ENCODE measurements at regions not wholly inside any gene's neighbourhood (a gene's known extent, or its start where the extent isn't known, plus 50 kb on each side); places are given as distances from the start of the nearest gene placed in this dataset.

DNA sequence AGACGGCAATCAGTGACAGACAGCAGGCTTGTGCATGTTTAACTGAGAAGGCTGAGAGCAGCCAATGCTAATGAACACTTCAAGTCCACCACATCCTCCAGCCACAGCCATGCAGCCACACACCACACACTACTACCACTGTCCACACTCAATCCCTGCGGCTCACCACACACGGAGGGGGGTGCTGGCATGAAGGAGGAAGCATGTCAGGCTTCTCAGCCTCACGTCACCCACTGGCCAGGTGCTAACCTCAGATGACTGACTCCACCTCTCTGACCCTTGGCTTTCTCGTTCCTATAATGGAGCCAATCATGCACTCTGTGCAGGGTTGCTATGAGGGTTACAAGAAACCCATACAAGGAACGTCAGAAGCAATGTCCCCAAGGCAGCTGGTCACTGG lies 165.4 kb upstream of the RNF32 start:
- DNase-seq, result no peak

DNA sequence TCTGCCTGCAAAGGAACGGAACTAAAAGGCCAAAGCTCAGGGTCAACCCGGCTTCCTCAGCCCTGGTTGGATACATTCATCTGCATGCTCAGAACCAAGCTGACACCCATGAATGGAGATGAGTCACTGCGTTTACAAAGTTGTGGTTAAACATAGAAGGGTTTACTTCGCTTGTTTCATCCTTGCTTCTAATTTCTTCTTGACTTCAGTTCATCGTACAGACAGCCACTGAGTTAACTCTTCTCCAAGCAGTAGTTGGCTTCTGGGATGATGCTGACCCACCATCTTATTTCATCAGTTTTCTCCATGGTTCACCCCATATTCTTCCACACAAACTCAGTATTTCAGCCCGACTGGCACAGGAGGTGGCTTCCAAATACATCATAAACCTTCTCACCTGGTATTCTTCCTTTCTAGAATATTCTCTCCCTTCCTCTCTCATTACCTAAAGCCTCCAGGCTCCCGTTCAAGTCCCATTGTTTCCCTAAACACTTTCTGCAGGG lies 166.3 kb upstream of the RNF32 start:
- no peak for DNase-seq

GRCh38 chr7:156473476-156474240 lies 166.9 kb upstream of the RNF32 start:
- DNase-seq, result peak; percentile 28

- DNase-seq, result no peak
Measured at GRCh38 chr7:156472267-156472666, 168.3 kb upstream of the RNF32 start.

GRCh38 chr7:156470399-156471320 lies 169.9 kb upstream of the RNF32 start:
- DNase-seq, result no peak

GRCh38 chr7:156466955-156467625 lies 173.5 kb upstream of the RNF32 start:
- no peak for DNase-seq

GRCh38 chr7:156466272-156466671 lies 174.3 kb upstream of the RNF32 start:
- no peak for DNase-seq

- DNase-seq, result no peak
Measured at GRCh38 chr7:156465186-156465585, 175.4 kb upstream of the RNF32 start.

- DNase-seq, result no peak
Measured at GRCh38 chr7:156464339-156464738, 176.2 kb upstream of the RNF32 start.

DNA sequence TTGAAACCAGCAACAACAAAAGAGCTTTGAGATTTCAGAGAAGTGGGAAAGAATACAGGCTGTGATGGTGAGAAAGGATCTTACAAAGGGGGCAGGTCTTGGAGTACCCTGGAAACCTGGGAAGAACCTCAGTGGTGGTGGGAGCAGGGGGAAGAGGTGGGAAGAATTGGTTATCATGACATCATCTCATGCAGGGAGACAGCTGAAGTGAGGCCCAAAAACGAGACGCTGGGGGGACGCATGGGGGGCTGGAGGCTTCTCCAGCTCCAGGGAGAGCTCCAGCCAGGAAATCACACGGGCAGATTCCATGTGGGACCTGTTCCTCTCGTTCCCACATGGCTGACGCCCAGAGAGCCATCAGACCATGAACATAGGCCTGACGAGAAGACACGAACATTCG lies 177.3 kb upstream of the RNF32 start:
- no peak for DNase-seq

DNA sequence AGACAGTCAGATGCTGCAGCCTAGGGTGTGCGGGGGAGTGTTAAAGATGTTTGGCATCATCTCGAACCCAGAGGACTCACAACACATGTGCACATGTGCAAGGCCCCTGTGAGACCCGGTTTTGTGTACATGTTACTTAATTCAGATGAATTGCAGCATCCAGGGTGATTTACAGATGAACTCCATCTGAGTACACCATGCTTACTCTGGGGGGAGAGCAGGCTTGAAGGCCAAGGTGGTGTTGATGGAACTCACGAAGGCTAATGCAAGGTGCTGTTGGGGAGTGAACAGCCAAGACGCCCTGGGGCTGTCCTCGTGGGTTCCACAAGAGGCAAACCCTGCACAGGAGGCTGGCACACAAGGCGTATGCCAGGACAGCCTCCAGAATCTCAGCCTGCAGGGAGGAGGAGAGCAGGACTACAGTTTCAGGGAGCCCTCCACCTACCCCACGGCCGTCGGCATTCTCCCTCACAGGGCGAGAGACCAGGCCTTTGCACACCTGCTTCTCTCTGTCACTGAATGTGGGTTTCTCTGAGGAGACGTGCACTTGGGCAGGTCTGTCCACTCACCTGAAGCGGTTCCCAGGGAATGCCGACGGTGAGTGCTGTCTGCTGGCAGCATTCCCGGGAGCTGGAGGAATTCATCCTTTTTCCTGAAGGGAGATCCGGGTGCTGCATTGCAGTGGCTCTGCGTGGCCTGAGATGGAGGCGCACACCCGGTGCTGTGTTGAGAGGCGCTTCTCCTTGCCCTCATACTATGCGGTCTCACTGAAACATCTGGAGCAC lies 178.5 kb upstream of the RNF32 start:
- DNase-seq, result no peak

- no peak for DNase-seq
Measured at GRCh38 chr7:156460858-156461627, 179.5 kb upstream of the RNF32 start.

GRCh38 chr7:156459582-156459981 lies 181.0 kb upstream of the RNF32 start:
- no peak for DNase-seq

DNA sequence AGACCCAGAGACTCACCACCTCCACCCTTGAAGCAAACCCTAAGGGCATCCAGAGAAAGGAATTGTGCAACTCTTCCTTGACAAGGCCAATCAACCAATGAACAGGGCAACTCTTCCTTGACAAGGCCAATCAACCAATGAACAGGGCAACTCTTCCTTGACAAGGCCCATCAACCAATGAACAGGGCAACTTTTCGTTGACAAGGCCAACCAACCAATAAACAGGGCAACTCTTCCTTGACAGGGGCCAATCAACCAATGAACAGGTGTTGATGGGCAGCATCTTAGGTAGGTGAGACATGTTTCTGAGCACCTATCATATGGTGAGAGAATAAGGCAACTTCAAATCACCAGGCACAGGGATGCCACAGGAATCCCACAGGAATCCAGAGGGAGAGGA lies 181.5 kb upstream of the RNF32 start:
- DNase-seq, result no peak

- DNase-seq, result no peak
Measured at GRCh38 chr7:156458011-156458410, 182.6 kb upstream of the RNF32 start.

GRCh38 chr7:156456503-156457115 lies 184.0 kb upstream of the RNF32 start:
- no peak for DNase-seq

GRCh38 chr7:156456032-156456431 lies 184.5 kb upstream of the RNF32 start:
- no peak for DNase-seq

GRCh38 chr7:156450473-156450872 lies 190.1 kb upstream of the RNF32 start:
- DNase-seq, result no peak

GRCh38 chr7:156448918-156449317 lies 191.7 kb upstream of the RNF32 start:
- no peak for DNase-seq

GRCh38 chr7:156446990-156447389 lies 193.6 kb upstream of the RNF32 start:
- DNase-seq, result no peak

Measured in CD4-positive, alpha-beta T cell treated with Interleukin-4 for 4 hours (primary cell).